ENCODE measurements at regions not wholly inside any gene's neighbourhood (a gene's known extent, or its start where the extent isn't known, plus 50 kb on each side); places are given as distances from the start of the nearest gene placed in this dataset.

DNA sequence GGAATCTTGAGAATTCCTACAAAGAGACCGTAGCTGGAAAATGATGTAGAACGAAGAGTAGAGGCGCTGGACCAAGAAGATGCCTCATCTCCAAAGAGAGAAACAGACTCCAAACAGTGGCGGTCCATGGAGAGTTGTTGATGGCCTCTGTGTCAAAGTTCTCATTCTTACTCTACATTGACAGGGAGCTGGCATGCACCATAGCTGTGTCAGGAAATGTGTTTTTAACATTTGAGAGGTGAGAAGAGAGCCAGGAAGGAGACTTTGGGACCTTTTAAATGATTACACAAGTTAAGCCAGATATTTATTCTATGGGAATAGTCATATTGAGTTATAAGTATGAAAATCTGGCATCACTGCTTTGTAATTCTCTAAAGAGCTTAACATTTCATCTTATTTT is 61.5 kb upstream of the FERD3L start:
- DNase-seq, result peak; percentile 1

DNA sequence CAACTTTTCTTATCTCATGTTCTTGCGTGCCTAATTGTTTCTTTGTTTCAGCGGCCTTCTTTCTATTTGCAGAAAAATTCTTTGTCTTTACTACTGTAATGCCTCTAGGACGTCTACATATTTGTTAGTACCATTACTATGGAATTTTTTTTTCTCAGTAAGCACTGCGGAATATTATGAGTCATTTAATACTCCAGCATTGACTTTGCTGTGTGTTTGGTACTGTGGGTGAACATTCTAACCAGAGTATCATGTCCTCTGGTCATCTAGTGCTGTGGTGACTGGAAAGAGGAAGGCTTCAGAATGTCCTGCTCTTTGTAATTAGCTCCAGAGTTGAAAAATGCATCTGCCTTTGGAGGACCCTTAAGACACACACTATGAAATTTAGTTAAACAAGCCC is 58.5 kb upstream of the FERD3L start:
- no peak for DNase-seq

DNA sequence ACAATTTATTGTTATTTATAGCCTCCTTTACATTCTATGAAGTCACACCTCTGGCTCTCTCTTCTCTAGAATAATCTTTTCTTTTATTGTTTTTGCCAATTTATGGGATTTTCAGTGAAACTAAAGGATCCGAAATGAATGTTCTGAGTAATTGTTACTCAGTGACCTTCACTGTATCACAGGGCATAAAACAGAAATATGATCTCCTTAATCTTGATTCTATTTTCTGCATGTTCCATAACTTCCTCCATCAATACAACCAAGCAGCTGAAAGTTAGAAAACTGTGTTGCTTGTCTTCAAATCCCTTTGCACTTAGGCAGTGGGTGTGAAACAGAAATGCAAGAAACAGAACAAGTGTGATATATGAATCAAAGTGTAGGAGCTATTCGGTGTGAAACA is 57.4 kb upstream of the FERD3L start:
- DNase-seq, result no peak
